Psoas muscle (tissue), 7 donors: ENCODE measurements at regions not wholly inside any gene's neighbourhood (a gene's known extent, or its start where the extent isn't known, plus 50 kb on each side); places are given as distances from the start of the nearest gene placed in this dataset.
A peak's percentile ranks its signal among the peaks of the same experiment; 100 is the strongest.

ENCODE experiments used
- ATAC-seq, 4 donors: fragments of 200-7000 bp; cut with Tn5 transposase; one replicate each; pipeline ENCODE4 v1.9.1; 2020; ENCODE audit warnings: moderate library complexity in 3 of 4, mild to moderate bottlenecking in 2 of 4
- DNase-seq, 2 donors: peaks; one replicate each; pipeline ENCODE4 v3.0.0-alpha.2; 2020
- H3K27ac ChIP-seq: fragments of 200-600 bp; one replicate; pipeline ENCODE4 v1.8.0; 2022
- H3K27me3 ChIP-seq, 3 donors: fragments of 200-600 bp in 1 of 3; one replicate each; pipeline versions ENCODE4 v1.6.1 to v1.8.0; 2013 to 2022; ENCODE audit warnings: low read length in 2 of 3, mild to moderate bottlenecking in 2 of 3, moderate library complexity in 1 of 3; ENCODE audit not compliant: insufficient read depth in 3 of 3
- H3K36me3 ChIP-seq, 2 donors: fragments of 200-600 bp in 1 of 2; one replicate each; pipeline versions ENCODE4 v1.6.1 to v1.8.0; 2013 to 2022; ENCODE audit warnings: low read depth in 1 of 2, mild to moderate bottlenecking in 1 of 2, moderate library complexity in 1 of 2; ENCODE audit not compliant: insufficient read depth in 1 of 2
- H3K4me1 ChIP-seq: fragments of 200-600 bp; one replicate; pipeline ENCODE4 v1.8.0; 2022
- H3K4me3 ChIP-seq: fragments of 200-600 bp; one replicate; pipeline ENCODE4 v1.8.0; 2022; ENCODE audit warnings: mild to moderate bottlenecking
- H3K9me3 ChIP-seq: fragments of 200-600 bp; one replicate; pipeline ENCODE4 v1.8.0; 2022
- WGBS, 3 donors: extraction: QIAGEN DNeasy Blood & Tissue Kit; methylation state at CpG; one replicate each; pipeline versions ENCODE4 v1.1.6 to v1.1.7; 2013; 5-methylcytosine and 5-hydroxymethylcytosine counted together
- intact Hi-C, 2 donors: fragments of 100-400 bp; cut with DNase I; formaldehyde crosslinking; loops; one replicate each; pipeline versions ENCODE4 v1.11.0 to v1.14.2; 2022
- TF ChIP-seq, protein P1 (sequence below): fragments of 200-600 bp; IDR thresholded peaks from one replicate; pipeline ENCODE4 v1.8.0; 2022; ENCODE audit warnings: antibody characterized with exemption
- donor health status: healthy with polysubstance abuse.
- donor health status: DM: no; HTN: no; CAD: no; lungs with moderate emphysema.
- donor health status: Bipolar disorder and iron deficiency.
- donor health status: healthy.
- donor health status: DM: yes; HTN: yes; CAD: no.
- donor health status: DM: no; HTN: no; CAD: no.
- donor health status: DM: yes; HTN: yes; CAD: no.

DNA sequence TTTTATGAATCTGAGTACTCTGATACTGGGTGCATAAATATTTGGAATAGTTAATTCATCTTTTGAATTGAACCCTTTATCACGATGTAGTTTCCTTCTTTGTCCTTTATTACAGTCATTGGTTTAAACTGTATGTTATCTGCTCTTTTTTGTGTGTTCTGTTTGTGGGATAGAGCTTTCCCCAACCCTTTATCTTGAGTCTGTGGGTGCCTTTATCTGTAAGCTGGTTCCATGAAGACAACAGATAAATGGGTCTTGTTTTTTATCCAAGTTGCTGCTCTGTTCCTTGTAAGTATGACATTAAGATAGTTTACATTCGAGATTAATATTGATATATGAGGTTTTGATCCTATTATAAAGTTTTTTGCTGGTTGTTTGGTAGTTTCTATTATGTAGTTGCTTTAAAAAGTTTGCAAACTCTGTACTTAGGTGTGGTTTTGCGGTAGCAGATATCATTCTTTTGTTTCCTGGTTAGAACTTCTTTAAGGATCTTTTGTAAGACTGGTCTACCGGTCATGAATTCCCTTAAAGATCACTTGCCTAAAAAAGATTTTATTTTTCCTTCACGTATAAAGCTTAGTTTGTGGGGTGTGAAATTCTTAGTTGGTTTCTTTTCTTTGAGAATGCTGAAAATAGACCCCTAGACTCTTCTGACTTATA is 1451.3 kb upstream of the SLC39A10 start:
- Histone ChIP-seq H3K4me3 (no peak overlapping the region), H3K9me3 (peaks cover 2% of the 10 kb centered on the region), H3K4me1 (no peaks in the 10 kb centered on the region), H3K36me3 (no peaks in the 10 kb centered on the region), H3K27me3 (no peaks in the 10 kb centered on the region), H3K27ac (no peak overlapping the region)
- ATAC-seq = no peak
- no peak for DNase-seq
- 77 to 83% (median 82%) methylated on average over 5 of the region's 5 CpGs for WGBS, 3 donors
- intact Hi-C loops = no loop called here
- TF ChIP-seq, protein P1, sequence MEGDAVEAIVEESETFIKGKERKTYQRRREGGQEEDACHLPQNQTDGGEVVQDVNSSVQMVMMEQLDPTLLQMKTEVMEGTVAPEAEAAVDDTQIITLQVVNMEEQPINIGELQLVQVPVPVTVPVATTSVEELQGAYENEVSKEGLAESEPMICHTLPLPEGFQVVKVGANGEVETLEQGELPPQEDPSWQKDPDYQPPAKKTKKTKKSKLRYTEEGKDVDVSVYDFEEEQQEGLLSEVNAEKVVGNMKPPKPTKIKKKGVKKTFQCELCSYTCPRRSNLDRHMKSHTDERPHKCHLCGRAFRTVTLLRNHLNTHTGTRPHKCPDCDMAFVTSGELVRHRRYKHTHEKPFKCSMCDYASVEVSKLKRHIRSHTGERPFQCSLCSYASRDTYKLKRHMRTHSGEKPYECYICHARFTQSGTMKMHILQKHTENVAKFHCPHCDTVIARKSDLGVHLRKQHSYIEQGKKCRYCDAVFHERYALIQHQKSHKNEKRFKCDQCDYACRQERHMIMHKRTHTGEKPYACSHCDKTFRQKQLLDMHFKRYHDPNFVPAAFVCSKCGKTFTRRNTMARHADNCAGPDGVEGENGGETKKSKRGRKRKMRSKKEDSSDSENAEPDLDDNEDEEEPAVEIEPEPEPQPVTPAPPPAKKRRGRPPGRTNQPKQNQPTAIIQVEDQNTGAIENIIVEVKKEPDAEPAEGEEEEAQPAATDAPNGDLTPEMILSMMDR = no peak

DNA sequence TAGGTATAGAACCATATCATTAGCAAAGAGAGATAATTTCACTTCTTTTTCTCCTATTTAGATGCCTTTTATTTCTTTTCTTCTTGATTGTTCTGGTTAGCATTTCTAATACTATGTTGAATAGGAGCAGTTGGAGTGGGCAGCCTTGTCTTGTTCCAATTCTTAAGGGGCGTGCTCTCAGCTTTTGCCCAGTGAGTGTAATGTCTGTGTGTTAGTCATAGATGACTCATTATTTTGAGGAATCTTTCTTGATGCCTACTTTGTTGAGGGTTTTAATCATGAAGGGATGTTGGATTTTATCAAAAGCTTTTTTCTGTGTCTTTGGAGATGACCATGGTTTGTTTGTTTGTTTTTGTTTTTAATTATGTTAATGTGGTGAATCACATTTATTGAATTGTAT is 1453.1 kb upstream of the SLC39A10 start:
- ATAC-seq = no peak
- H3K27me3 ChIP-seq = no peaks in the 10 kb centered on the region
- no peak overlapping the region for H3K27ac ChIP-seq
- H3K4me3 ChIP-seq = no peak overlapping the region
- no peaks in the 10 kb centered on the region for H3K4me1 ChIP-seq
- no peaks in the 10 kb centered on the region for H3K36me3 ChIP-seq
- DNase-seq = no peak
- H3K9me3 ChIP-seq = peaks cover 3% of the 10 kb centered on the region
- 53 to 83% (median 64%) methylated on average over 1 of the region's 1 CpG for WGBS, 3 donors
- intact Hi-C loops = no loop called here
- TF ChIP-seq, protein P1 = no peak

DNA sequence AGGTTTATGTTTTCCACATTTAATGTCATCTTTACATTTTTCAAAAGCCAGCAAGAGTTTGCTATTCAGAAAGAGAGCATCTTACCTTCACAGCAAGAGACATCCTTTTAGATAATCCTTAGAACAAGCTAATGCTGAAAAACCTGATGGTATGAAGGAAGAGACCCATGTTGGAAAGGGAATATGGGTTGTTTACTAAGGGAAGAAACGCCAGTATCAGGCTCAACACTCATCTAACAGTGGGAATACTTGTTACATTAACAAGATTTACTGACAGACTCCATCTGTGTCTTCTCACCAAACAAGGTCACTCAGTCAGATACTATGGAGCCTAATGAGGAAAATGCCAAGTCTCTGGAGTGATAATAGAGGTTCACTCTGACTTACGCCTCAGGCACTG is 1474.1 kb upstream of the SLC39A10 start:
- Histone ChIP-seq H3K27ac (no peak overlapping the region), H3K9me3 (no peaks in the 10 kb centered on the region), H3K4me3 (no peak overlapping the region), H3K36me3 (no peaks in the 10 kb centered on the region), H3K27me3 (no peaks in the 10 kb centered on the region), H3K4me1 (no peaks in the 10 kb centered on the region)
- TF ChIP-seq, protein P1 = no peak
- ATAC-seq (no peak), DNase-seq (no peak)
- intact Hi-C loops = no loop called here
- 42 to 45% (median 43%) methylated on average over 2 of the region's 2 CpGs for WGBS, 3 donors

DNA sequence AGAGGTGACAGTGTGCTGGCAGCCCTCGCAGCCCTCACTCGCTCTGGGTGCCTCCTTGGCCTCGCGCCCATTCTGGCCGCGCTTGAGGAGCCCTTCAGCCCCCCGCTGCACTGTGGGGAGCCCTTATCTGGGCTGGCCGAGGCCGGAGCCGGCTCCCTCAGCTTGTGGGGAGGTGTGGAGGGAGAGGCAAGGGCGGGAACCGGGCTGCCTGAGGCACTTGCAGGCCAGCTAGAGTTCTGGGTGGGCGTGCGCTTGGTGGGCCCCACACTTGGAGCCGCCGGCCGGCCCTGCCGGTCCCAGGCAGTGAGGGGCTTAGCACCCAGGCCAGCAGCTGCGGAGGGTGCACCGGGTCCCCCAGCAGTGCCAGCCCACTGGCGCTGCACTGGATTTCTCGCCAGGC is 1480.9 kb upstream of the SLC39A10 start:
- no peak for ATAC-seq
- Histone ChIP-seq H3K4me1 (no peaks in the 10 kb centered on the region), H3K27me3 (no peaks in the 10 kb centered on the region), H3K4me3 (no peak overlapping the region), H3K36me3 (no peaks in the 10 kb centered on the region), H3K9me3 (peaks cover 7% of the 10 kb centered on the region), H3K27ac (no peak overlapping the region)
- 94 to 98% (median 97%) methylated on average over 18 to 22 of the region's 22 CpGs for WGBS, 3 donors
- DNase-seq = no peak
- intact Hi-C loops = no loop called here
- TF ChIP-seq, protein P1 = no peak

DNA sequence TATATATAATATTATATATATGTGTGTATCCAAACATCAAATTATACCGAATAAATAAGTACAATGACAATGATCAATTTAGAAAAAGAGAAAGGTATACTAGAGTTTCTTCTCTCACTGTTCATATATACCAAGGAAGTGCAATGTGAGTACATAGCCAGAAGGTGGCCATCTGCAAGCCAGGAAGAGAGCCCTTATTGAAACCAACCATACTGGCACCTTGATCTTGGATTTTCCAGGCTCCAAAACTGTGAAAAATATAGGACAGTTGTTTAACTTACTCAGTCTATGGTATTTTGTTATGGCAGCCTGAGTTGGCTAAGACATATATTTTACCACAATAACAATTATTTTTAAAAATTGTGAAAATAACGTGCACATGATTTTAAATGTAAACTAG is 1490.2 kb upstream of the SLC39A10 start:
- Histone ChIP-seq H3K4me1 (no peaks in the 10 kb centered on the region), H3K36me3 (no peaks in the 10 kb centered on the region), H3K4me3 (no peak overlapping the region), H3K9me3 (no peaks in the 10 kb centered on the region), H3K27me3 (no peaks in the 10 kb centered on the region), H3K27ac (no peak overlapping the region)
- DNase-seq = no peak
- ATAC-seq = no peak
- TF ChIP-seq, protein P1 = peak; percentile 29
- intact Hi-C loops = no loop called here
- WGBS, 3 donors = 43 to 49% (median 48%) methylated on average over 2 of the region's 2 CpGs
